Loucy (cell line): ENCODE measurements at regions not wholly inside any gene's neighbourhood (a gene's known extent, or its start where the extent isn't known, plus 50 kb on each side); places are given as distances from the start of the nearest gene placed in this dataset.

ENCODE experiments used
- CTCF ChIP-seq: fragments of 200-600 bp; sonication (generic); conservative IDR thresholded peaks from 2 replicates; pipeline ENCODE4 v1.5.1; 2014; ENCODE audit warnings: mild to moderate bottlenecking, antibody characterized with exemption, low read length
- EZH2phosphoT487 ChIP-seq: fragments of 200-600 bp; IDR thresholded peaks from 2 replicates; pipeline ENCODE4 v1.6.1; 2018; ENCODE audit warnings: antibody characterized with exemption, mild to moderate bottlenecking, moderate library complexity, borderline replicate concordance

- TF ChIP-seq EZH2phosphoT487: no peak
- no peak for TF ChIP-seq CTCF
These were observed 208.5 kb upstream of the LINGO1 start for GRCh38 chr15:77840991-77841775.
